ENCODE measurements at regions not wholly inside any gene's neighbourhood (a gene's known extent, or its start where the extent isn't known, plus 50 kb on each side); places are given as distances from the start of the nearest gene placed in this dataset.
"Not testable (repeated sequence)": the region's sequence is repeated elsewhere in the genome, so short reads cannot be mapped to it uniquely, and the experiment has no call there.

- Histone ChIP-seq H3K4me3 (ENCODE audit: insufficient read depth, low read depth, low read length) (no peak overlapping the region), H3K36me3 (replicated peaks; ENCODE audit: control insufficient read depth, insufficient read depth, low read length) (no peaks in the 10 kb centered on the region), H3K27me3 (ENCODE audit: control insufficient read depth, insufficient read depth, low read length) (no peaks in the 10 kb centered on the region)
- no peak for DNase-seq
Observed at GRCh38 chr6:156440688-156441087, 336.5 kb upstream of the ARID1B start.

DNA sequence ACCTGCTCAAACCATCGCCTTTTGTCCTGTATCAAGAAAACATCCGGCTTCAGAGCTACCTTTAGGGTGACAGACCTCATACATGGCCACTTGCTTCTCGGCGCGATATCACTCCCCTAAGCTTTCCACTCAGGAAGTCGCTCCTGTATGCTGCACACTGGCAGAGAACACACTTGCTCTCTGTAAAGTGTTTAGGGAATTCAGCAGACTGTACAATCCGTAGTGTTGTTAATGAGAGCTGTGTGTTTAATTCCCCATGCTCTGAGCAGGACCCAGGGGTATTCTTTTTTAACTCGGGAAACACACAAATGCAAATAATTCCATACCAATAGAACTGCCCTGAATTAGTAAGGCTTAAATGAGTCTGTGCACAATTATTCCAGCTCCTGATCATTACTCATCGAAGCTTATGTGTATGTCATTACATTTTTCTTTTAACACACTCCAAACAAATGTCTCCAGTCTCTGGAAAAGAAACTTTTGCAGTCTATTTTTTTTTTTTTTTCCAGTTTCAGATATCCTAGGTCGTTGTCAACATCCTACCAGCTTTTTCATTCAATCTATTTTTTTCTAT lies 338.7 kb upstream of the ARID1B start:
- Histone ChIP-seq H3K27me3 (ENCODE audit: control insufficient read depth, insufficient read depth, low read length) (no peaks in the 10 kb centered on the region), H3K4me3 (ENCODE audit: insufficient read depth, low read depth, low read length) (no peak overlapping the region), H3K36me3 (replicated peaks; ENCODE audit: control insufficient read depth, insufficient read depth, low read length) (no peaks in the 10 kb centered on the region)
- no peak for DNase-seq

DNA sequence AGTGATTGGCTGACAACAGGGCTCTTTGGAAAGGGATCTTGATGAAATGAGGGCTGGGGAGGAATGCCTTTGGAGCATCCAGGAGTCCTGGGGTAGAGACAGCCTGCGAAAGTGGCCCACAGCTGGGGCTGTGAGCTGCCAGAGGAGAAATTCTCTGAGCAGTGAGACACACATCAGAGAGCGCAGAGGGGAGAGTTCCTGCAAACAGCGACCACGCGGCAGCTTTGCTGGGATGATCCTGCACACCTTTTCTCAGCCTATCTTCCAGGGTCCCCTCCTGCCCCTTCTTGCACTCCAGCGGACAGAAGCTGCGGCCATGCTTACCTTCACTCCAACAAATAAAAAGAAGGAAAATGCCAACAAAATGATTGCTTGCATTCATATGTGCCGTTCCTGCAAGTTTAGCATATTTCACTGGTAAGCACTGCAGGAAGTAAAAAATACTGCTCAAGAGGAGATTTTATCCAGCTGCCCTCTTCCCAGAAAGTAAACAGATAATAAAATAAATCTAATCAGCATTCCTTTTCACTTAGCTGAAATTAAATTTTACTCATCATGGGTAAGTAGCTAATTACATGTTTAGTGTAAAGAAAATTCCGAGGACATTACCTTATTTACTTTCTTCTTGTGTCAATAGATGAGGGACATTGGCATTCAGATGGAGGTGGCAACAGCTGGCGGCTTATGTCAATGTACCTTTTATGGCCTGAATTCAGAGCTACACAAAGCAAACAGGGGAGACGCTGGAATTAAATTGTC lies 339.9 kb upstream of the ARID1B start:
- no peak for DNase-seq
- no peaks in the 10 kb centered on the region for H3K36me3 ChIP-seq (replicated peaks; ENCODE audit: control insufficient read depth, insufficient read depth, low read length)
- H3K4me3 ChIP-seq (ENCODE audit: insufficient read depth, low read depth, low read length): no peak overlapping the region
- no peaks in the 10 kb centered on the region for H3K27me3 ChIP-seq (ENCODE audit: control insufficient read depth, insufficient read depth, low read length)

GRCh38 chr6:156434795-156435190 lies 342.4 kb upstream of the ARID1B start:
- Histone ChIP-seq H3K4me3 (ENCODE audit: insufficient read depth, low read depth, low read length) (no peak overlapping the region), H3K27me3 (ENCODE audit: control insufficient read depth, insufficient read depth, low read length) (no peaks in the 10 kb centered on the region), H3K36me3 (replicated peaks; ENCODE audit: control insufficient read depth, insufficient read depth, low read length) (no peaks in the 10 kb centered on the region)
- DNase-seq: no peak

DNA sequence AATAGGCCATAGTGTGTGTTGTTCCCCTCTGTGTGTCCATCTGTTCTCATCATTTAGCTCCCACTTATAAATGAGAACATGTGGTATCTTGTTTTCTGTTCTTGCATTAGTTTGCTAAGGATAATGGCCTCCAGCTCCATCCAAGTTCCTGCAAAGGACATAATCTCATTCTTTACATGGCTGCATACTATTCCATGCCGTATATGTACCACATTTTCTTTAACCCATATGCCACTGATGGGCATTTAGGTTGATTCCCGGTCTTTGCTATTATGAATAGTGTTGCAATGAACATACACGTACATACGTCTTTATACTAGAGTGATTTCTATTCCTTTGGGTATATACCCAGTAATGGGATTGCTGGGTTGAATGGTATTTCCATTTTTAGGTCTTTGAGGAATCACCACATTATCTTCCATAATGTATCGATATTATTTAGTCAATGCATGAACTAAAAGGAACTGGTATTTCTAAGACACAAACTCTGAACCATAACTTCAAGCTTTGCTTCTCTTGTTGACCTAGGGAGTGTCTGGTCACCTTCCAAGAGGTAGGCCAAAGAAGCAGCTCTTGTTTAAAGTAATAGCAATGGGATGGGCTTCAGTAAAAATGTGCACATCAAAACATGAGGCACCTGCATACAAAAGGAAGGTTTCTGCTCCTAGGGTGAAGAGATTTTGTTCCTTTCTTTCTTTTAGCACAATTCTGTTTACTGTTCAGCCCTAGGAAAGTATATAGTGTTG lies 343.0 kb upstream of the ARID1B start:
- DNase-seq: no peak
- Histone ChIP-seq H3K36me3 (replicated peaks; ENCODE audit: control insufficient read depth, insufficient read depth, low read length) (no peaks in the 10 kb centered on the region), H3K4me3 (ENCODE audit: insufficient read depth, low read depth, low read length) (no peak overlapping the region), H3K27me3 (ENCODE audit: control insufficient read depth, insufficient read depth, low read length) (no peaks in the 10 kb centered on the region)

GRCh38 chr6:156432543-156432942 lies 344.6 kb upstream of the ARID1B start:
- no peak overlapping the region for H3K4me3 ChIP-seq (ENCODE audit: insufficient read depth, low read depth, low read length)
- no peaks in the 10 kb centered on the region for H3K27me3 ChIP-seq (ENCODE audit: control insufficient read depth, insufficient read depth, low read length)
- H3K36me3 ChIP-seq (replicated peaks; ENCODE audit: control insufficient read depth, insufficient read depth, low read length): no peaks in the 10 kb centered on the region
- no peak for DNase-seq

- DNase-seq: no peak
- no peak overlapping the region for H3K4me3 ChIP-seq (ENCODE audit: insufficient read depth, low read depth, low read length)
- H3K27me3 ChIP-seq (ENCODE audit: control insufficient read depth, insufficient read depth, low read length): no peaks in the 10 kb centered on the region
- no peaks in the 10 kb centered on the region for H3K36me3 ChIP-seq (replicated peaks; ENCODE audit: control insufficient read depth, insufficient read depth, low read length)
Observed at GRCh38 chr6:156430386-156430785, 346.8 kb upstream of the ARID1B start.

DNA sequence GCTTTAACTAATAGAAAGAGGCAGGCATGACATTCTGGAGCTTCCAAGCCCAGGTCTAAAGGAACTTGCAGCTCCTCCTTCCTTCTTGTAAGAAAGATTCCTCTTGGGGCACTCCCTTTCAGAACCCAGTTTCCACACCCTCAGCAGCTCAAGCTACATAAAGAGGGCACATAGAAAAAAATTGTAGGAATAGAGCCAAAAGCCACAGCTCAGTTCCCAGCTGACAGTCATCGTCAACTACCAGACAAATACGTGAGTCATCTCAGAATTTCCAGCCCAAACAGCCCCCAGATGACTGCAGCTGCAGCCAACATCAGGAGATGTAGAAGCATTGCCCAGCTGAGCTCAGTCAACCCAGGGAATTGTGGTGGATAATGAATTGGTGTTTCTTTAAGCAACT lies 349.8 kb upstream of the ARID1B start:
- Histone ChIP-seq H3K27me3 (ENCODE audit: control insufficient read depth, insufficient read depth, low read length) (no peaks in the 10 kb centered on the region), H3K4me3 (ENCODE audit: insufficient read depth, low read depth, low read length) (no peak overlapping the region), H3K36me3 (replicated peaks; ENCODE audit: control insufficient read depth, insufficient read depth, low read length) (no peaks in the 10 kb centered on the region)
- DNase-seq: no peak

- no peak for DNase-seq
- no peak overlapping the region for H3K4me3 ChIP-seq (ENCODE audit: insufficient read depth, low read depth, low read length)
- H3K27me3 ChIP-seq (ENCODE audit: control insufficient read depth, insufficient read depth, low read length): no peaks in the 10 kb centered on the region
- no peaks in the 10 kb centered on the region for H3K36me3 ChIP-seq (replicated peaks; ENCODE audit: control insufficient read depth, insufficient read depth, low read length)
Observed at GRCh38 chr6:156425359-156426020, 351.7 kb upstream of the ARID1B start.

GRCh38 chr6:156423829-156424228 lies 353.3 kb upstream of the ARID1B start:
- no peak for DNase-seq
- H3K27me3 ChIP-seq (ENCODE audit: control insufficient read depth, insufficient read depth, low read length): no peaks in the 10 kb centered on the region
- H3K36me3 ChIP-seq (replicated peaks; ENCODE audit: control insufficient read depth, insufficient read depth, low read length): no peaks in the 10 kb centered on the region
- H3K4me3 ChIP-seq (ENCODE audit: insufficient read depth, low read depth, low read length): no peak overlapping the region

DNA sequence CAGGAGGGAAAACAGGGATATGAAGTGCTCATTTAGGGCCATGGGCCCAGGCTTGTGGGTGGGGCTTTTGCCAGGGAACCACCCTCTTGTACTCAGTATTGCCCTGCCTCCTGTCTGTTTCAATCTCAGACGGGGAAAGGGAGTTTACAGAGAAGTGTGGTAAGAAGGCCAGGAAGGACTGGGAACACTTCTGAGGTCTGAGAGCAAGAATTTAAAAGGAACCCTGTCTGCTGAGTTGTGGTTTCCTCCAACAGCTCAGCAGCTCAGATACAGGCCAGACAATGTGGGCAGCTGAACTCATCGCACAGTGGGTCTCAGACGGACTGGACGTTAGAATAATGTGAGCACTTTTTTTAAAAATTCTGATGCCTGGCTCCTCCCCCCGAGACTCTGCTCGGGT lies 354.1 kb upstream of the ARID1B start:
- Histone ChIP-seq H3K36me3 (replicated peaks; ENCODE audit: control insufficient read depth, insufficient read depth, low read length) (no peaks in the 10 kb centered on the region), H3K27me3 (ENCODE audit: control insufficient read depth, insufficient read depth, low read length) (no peaks in the 10 kb centered on the region), H3K4me3 (ENCODE audit: insufficient read depth, low read depth, low read length) (no peak overlapping the region)
- DNase-seq: no peak

GRCh38 chr6:156421933-156422332 lies 355.2 kb upstream of the ARID1B start:
- Histone ChIP-seq H3K4me3 (ENCODE audit: insufficient read depth, low read depth, low read length) (no peak overlapping the region), H3K27me3 (ENCODE audit: control insufficient read depth, insufficient read depth, low read length) (no peaks in the 10 kb centered on the region), H3K36me3 (replicated peaks; ENCODE audit: control insufficient read depth, insufficient read depth, low read length) (no peaks in the 10 kb centered on the region)
- DNase-seq: no peak

- not testable (repeated sequence) for H3K36me3 ChIP-seq (replicated peaks; ENCODE audit: control insufficient read depth, insufficient read depth, low read length); DNase-seq; H3K4me3 ChIP-seq (ENCODE audit: insufficient read depth, low read depth, low read length); H3K27me3 ChIP-seq (ENCODE audit: control insufficient read depth, insufficient read depth, low read length)
Observed at GRCh38 chr6:156421301-156421700, 355.9 kb upstream of the ARID1B start.

- Histone ChIP-seq H3K4me3 (ENCODE audit: insufficient read depth, low read depth, low read length) (no peak overlapping the region), H3K36me3 (replicated peaks; ENCODE audit: control insufficient read depth, insufficient read depth, low read length) (no peaks in the 10 kb centered on the region), H3K27me3 (ENCODE audit: control insufficient read depth, insufficient read depth, low read length) (no peaks in the 10 kb centered on the region)
- no peak for DNase-seq
Observed at GRCh38 chr6:156420172-156420993, 356.8 kb upstream of the ARID1B start.

All from H7 (cell line).